GM19468 (cell line): ENCODE measurements at regions not wholly inside any gene's neighbourhood (a gene's known extent, or its start where the extent isn't known, plus 50 kb on each side); places are given as distances from the start of the nearest gene placed in this dataset.

Experiments used
- ATAC-seq: cut with Tn5 transposase; IDR thresholded peaks from one replicate; pipeline ENCODE4 v1.9.1; 2021; ENCODE audit warnings: mild to moderate bottlenecking, moderate library complexity, moderate number of reproducible peaks; ENCODE audit not compliant: unreplicated experiment; ENCODE audit errors: extremely low read depth

GRCh38 chr4:165714650-165715049 is 158.4 kb upstream of the TLL1 start:
- ATAC-seq, result no peak

- ATAC-seq, result no peak
Measured at GRCh38 chr4:165715211-165715610, 157.8 kb upstream of the TLL1 start.

GRCh38 chr4:165715989-165716388 is 157.0 kb upstream of the TLL1 start:
- no peak for ATAC-seq

DNA sequence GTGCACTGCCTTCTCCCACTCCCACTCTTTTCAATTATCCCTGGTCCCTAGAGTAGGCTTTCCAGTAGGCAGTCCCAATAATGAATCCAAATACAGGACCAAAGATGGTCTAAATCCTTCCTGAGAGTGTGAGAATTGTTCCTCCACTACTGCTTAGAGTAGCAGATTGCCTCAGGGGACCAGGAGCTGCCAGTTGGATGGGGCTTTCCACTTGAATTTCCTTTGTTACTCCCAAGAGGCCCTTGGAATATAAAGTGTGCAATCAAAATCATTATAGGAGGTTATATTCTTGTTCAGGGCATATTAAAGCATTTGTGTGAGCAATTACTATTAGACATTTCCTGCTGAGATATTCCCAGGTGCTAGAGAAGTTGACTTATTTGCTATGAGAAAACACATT is 156.6 kb upstream of the TLL1 start:
- ATAC-seq, result no peak

GRCh38 chr4:165718660-165719059 is 154.4 kb upstream of the TLL1 start:
- ATAC-seq, result no peak

GRCh38 chr4:165720411-165721082 is 152.5 kb upstream of the TLL1 start:
- no peak for ATAC-seq

- ATAC-seq, result no peak
Measured at GRCh38 chr4:165721815-165722214, 151.2 kb upstream of the TLL1 start.

DNA sequence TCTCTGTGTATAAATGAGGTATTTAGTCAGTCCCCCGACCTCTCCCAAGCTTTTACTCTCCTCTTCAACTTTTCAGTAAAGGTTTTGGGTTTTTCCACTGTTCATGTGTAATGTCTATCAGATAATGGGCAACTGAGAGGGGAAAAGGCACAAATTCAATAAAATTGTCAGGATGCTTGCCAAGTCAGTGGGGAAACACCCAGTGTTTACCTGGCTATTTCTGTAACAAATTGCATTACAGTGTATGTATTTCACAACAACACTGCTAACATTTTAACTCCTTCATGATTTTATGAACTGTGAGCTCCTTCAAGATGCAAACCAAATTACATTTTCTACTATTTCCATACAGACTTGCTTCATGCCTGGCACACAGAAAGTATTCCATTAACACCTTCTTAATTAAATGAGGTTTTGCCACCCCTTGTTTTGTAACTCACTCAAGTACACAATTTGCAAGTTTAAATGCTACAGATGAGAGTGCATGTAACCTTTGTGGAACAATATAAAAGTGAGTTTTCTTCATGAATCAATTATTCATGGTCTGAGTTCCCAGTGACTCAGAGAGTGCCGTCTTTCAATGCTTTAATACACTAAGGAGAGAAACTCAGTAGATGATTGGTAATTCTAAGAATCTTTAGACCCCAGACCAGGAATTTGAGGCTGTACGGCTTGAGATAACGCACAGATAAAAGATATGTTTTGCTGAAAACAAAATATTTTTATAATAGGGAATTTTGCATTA is 149.8 kb upstream of the TLL1 start:
- no peak for ATAC-seq

DNA sequence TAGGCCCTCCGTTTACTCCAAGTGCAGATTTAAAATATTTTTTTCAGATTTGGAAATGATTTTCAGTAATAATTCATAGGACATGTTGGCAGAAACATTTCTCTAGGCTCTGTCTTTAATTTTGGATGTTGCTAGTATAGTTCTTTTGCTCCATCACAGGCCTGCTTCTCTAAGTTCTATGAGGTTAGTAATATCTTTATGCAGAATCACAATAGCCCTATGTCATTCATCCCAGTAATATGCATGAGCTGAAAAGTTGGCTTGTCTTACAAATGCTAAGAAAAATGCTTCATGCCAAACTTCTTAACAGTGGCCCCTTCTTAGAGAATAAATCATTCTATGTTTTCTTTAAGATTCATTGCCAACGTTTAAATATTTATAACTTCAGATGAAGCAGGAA is 148.3 kb upstream of the TLL1 start:
- ATAC-seq, result no peak

- ATAC-seq, result no peak
Measured at GRCh38 chr4:165725352-165725751, 147.7 kb upstream of the TLL1 start.

- ATAC-seq, result no peak
Measured at GRCh38 chr4:165726831-165727230, 146.2 kb upstream of the TLL1 start.

DNA sequence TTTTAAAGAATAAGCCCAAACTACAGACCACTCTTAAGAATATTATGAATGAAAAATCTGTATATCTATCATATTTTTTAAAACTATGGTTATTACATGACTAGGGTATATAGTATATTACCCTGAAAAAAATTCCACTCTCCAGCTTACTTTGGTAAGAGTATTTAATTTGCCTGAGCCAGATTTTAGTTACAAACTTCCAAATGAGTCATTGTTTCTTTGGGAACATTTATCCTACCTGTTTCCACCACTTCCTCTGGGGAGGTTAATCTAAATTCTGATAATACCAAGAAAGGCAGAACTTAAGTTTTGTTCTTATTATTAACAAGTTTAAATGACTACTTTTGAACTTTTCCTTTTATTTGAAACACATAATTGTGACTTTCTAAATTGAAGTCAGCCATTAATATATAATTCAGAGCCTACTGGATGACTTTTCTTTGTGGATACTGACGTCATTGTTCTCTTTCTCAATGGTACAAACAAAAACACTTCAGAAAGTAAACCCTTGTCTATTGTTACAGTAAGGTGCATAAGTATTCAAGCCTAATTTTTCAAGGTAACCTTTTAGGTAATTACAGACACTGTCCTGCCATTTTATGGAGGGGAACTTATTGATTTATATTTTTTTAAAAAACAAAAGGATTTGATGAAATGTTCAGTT is 135.6 kb upstream of the TLL1 start:
- ATAC-seq, result no peak

GRCh38 chr4:165738571-165738970 is 134.5 kb upstream of the TLL1 start:
- ATAC-seq, result peak; percentile 73

DNA sequence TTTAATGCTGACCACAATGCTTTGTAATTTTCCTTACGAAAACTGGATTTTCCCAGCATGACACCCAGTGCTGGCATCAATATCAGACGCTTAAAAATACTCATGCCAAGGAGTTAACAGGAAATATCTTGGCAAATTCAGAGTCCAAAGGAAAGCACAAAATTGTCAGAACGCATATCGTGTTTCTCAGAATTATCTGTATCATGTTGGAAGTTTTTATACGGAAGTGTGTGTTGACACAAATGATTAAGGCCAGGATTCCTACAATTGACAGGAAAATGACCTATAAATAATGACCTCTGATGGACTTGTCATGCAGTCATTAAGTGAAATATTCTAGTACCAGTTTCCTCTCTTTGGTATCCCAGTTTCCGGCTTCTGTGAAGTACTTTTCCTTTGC is 132.1 kb upstream of the TLL1 start:
- no peak for ATAC-seq

GRCh38 chr4:165743422-165743821 is 129.6 kb upstream of the TLL1 start:
- ATAC-seq, result no peak

GRCh38 chr4:165744370-165744769 is 128.7 kb upstream of the TLL1 start:
- ATAC-seq, result no peak

DNA sequence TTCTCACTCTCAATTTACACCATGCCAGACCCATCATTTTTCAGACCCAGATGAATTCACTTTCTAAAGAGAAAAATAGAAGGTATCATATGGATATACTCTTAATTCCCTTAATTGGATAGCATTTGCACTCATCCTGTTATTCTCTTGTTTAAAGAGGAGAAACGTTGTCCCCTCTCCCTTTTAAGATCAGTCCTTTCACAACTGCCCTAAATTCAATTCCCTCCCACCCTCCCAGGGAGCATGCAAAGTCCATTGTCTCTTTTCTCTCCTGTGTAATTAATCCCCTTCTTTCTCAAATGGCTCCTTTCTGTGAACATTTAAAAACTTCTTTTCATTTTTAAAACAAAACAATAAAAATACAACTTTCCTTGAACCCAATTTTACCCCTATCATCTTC is 124.7 kb upstream of the TLL1 start:
- ATAC-seq, result no peak

DNA sequence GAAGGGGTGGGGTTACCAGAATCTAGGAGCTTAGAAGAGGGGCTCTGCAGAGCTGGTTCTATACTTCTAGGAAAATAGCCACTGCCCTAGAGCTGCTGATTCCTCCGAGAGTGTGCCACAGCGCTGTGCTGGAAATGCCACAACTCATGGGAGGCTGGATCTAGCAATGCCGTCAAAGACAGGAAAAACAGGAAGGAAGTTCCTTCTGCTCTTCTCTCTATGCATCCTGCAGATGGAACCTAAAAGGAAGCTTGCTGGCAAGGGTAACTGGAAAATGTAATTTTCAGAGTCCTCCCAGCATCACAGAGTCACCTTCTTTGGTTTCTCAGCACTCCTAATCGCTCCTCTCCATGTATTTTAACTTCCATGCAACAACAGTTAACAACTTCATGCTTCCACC is 121.2 kb upstream of the TLL1 start:
- ATAC-seq, result no peak

- no peak for ATAC-seq
Measured at GRCh38 chr4:165754664-165755063, 118.4 kb upstream of the TLL1 start.

DNA sequence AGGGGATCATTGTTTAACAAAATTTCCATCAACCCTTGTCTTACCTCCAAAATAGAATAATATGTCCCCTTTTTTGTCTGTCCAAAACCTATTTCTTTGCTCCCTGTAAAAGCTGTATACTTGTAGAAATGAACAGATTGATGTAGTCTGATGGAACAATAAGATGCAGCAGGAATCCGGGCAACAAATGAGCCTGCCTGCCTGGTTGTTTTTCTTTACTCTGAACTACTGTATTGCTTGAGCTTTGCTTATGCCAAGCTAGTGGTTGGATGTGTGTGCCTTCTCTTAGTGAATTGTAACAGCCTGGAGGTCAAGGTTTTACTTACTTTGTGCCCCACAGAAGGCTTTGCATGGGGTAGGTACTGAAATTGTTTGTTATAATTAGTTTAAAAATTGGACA is 116.2 kb upstream of the TLL1 start:
- no peak for ATAC-seq

GRCh38 chr4:165757451-165757850 is 115.6 kb upstream of the TLL1 start:
- ATAC-seq, result no peak
